ENCODE measurements at regions not wholly inside any gene's neighbourhood (a gene's known extent, or its start where the extent isn't known, plus 50 kb on each side); places are given as distances from the start of the nearest gene placed in this dataset.

DNA sequence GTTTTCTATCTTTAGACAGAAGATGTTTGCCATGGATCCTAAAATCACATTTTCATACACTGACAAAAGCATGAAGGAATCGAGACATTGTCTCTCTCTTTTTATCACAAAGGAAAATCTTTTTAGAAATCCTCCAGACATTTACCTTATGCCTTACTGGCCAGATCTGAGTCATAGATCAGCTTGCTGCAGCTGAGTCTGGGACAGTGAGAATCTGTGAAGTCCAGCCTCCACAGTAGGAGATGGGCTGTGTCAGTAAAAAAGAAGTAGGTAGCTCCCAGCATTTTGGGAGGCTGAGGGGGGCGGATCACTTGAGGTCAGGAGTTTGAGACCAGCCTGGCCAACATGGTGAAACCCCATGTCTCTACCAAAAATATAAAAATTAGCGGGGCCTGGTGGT lies 333.4 kb upstream of the ZNF462 start:
- no peak for DNase-seq (ENCODE audit: low spot score)

- no peak for DNase-seq (ENCODE audit: low spot score)
These were observed 331.5 kb upstream of the ZNF462 start for GRCh38 chr9:106531491-106531890.

GRCh38 chr9:106532306-106533015 lies 330.5 kb upstream of the ZNF462 start:
- DNase-seq (ENCODE audit: low spot score), result no peak

DNA sequence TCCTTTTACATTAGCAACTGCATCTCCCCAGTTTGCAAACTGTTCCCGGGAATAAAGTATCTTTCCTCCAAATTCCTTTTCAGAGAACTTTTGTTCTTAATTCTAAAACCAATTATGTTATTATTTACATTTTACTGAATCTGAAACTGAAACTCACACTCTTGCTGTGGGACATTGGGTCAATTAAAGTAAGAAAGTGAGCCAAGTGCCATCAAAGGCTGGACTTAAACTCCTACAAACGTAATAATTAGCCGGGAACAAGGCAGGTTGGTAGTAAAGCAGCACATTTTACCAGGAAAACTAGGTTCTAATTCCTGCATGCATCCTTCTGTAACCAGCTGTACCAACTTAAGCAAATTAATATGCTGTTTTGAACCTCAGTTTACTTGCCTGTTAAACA lies 328.2 kb upstream of the ZNF462 start:
- no peak for DNase-seq (ENCODE audit: low spot score)

GRCh38 chr9:106535439-106535838 lies 327.5 kb upstream of the ZNF462 start:
- no peak for DNase-seq (ENCODE audit: low spot score)

GRCh38 chr9:106557996-106558667 lies 304.8 kb upstream of the ZNF462 start:
- DNase-seq (ENCODE audit: low spot score), result no peak

DNA sequence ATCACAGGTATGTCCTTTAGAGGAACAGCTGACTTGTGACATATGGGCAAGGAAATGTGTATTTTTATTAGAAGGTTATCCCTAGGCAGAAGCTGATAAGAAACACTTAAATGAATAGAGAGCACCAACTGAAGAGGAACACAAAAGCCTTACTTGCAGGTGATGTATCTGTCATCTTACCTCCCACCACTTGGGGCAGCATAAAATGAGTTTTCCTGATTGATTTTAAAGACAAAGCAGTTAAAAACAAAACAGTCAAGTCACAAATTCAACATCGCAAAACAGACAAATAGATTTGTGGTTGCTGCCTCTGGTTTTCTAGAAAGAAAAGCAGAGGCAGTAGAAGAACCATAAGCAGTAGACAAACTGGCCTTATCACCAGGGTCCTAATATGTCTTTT lies 302.4 kb upstream of the ZNF462 start:
- DNase-seq (ENCODE audit: low spot score), result no peak

GRCh38 chr9:106575823-106576222 lies 287.1 kb upstream of the ZNF462 start:
- DNase-seq (ENCODE audit: low spot score), result no peak

GRCh38 chr9:106576232-106576760 lies 286.7 kb upstream of the ZNF462 start:
- no peak for DNase-seq (ENCODE audit: low spot score)

DNA sequence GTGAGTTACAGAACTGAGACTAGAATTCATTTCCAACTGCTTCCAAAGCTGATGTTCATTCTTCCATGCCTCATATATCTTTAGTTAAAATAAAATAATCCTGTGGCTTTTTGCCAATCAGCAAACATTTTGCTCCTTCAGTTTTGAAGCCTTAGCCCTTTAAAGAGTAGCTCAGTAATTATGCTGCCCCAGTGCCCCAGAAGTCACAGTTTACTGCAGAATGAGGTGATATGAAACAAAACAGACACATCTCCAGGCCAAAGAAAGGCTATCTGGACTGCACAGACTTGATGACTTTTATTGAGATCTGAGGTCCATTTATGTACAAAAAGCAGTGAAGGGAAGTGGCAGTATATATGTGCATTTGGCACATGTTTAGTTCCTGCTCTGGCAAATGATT lies 285.8 kb upstream of the ZNF462 start:
- DNase-seq (ENCODE audit: low spot score), result no peak

DNA sequence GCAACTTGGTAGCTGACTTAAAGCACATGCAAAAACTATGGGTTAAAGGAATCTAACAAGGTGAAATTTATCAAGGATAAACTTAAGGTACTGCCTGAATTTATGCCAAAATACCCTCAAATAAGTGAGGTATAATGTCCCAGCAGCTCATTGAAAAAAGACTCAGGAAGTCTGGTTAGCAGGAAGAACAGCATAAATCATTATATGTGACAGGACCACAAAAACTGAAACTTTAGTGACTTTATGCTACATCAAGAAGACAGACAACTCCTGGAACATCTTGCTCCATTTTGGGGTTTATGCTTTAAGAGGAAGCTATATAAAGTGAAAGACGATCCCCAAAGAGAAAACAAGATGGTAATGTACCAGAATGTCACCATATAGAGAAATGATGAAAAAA lies 282.4 kb upstream of the ZNF462 start:
- no peak for DNase-seq (ENCODE audit: low spot score)

- DNase-seq (ENCODE audit: low spot score), result no peak
These were observed 281.0 kb upstream of the ZNF462 start for GRCh38 chr9:106581973-106582372.

GRCh38 chr9:106583751-106584150 lies 279.2 kb upstream of the ZNF462 start:
- no peak for DNase-seq (ENCODE audit: low spot score)

DNA sequence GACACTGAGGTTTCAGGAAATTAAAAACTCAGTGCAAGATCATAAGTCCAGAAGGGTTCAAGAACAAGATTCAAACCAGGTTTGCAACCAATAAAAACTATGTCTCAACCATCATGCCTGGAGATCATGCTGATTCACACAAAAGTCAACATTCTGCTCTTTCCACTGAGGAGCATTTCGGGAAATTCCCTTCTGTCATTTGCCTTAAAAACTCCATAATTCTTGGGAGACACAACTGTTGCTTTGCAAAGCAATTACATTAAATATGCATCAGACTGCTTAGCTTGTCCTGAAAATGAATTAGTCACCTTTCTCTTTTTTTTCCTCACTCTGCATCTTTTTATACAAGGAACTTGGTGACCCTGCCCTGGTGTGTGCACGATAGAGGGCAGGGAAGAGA lies 275.9 kb upstream of the ZNF462 start:
- DNase-seq (ENCODE audit: low spot score), result no peak

- DNase-seq (ENCODE audit: low spot score), result no peak
These were observed 274.3 kb upstream of the ZNF462 start for GRCh38 chr9:106588626-106589025.

GRCh38 chr9:106590759-106591505 lies 272.0 kb upstream of the ZNF462 start:
- no peak for DNase-seq (ENCODE audit: low spot score)

DNA sequence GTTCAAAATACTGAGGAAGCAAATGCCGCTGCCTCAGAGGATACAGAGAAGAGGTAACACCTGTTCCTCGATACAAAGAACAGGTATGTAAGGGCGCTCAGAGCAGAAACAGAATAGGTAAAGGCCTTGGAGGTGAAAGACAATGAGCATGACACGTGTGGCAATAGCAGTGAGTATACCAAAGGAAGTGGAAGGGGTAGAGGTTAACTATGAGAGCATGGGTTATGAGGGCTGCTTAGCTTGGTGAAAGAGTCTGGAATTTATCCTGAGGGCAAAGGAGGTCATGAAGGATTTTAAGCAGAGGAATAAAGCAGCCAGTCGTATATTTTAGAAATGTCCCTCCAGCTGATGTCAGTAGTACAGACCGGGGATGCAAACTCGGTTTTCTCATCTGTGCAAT lies 269.8 kb upstream of the ZNF462 start:
- no peak for DNase-seq (ENCODE audit: low spot score)

DNA sequence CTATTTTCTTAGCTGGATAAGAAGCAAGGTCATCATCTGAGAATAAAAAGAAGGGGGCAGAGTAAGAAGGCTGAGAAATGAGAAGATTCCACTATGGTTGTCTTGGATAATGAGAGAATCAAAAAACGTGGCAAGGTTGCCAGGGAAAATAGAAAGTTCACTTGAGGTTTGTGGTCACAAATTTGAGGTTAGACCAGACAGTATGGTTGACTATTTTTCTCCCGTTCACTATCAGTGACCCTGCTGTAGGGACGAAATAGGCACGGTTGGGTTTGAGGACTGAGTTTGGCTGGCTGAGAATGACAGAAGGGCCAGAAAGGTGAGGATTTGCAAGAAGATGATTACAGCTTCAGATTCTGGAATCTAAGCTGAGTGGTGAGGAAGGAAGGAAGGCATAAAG lies 266.0 kb upstream of the ZNF462 start:
- no peak for DNase-seq (ENCODE audit: low spot score)

- DNase-seq (ENCODE audit: low spot score), result no peak
These were observed 261.9 kb upstream of the ZNF462 start for GRCh38 chr9:106600955-106601560.

DNA sequence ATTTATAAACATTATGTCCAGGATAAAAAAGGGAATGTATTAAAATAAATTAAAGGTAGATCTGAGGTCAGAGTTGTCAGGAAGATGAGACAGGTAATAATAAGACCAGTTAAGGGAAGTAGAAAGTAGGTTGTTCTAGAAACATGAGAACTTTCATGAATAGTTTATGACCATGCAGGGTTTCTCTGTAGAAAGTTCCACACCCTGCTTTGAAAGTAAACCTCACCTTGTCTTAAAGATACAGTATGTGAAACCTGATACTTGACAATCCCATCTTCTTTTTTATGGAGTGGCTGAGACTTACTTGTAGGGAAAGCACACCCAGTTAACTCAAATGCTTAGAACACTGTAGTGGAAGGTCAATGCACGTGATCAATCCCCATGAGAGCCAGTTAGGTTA lies 260.6 kb upstream of the ZNF462 start:
- DNase-seq (ENCODE audit: low spot score), result no peak

- DNase-seq (ENCODE audit: low spot score), result no peak
These were observed 249.7 kb upstream of the ZNF462 start for GRCh38 chr9:106613250-106613737.

DNA sequence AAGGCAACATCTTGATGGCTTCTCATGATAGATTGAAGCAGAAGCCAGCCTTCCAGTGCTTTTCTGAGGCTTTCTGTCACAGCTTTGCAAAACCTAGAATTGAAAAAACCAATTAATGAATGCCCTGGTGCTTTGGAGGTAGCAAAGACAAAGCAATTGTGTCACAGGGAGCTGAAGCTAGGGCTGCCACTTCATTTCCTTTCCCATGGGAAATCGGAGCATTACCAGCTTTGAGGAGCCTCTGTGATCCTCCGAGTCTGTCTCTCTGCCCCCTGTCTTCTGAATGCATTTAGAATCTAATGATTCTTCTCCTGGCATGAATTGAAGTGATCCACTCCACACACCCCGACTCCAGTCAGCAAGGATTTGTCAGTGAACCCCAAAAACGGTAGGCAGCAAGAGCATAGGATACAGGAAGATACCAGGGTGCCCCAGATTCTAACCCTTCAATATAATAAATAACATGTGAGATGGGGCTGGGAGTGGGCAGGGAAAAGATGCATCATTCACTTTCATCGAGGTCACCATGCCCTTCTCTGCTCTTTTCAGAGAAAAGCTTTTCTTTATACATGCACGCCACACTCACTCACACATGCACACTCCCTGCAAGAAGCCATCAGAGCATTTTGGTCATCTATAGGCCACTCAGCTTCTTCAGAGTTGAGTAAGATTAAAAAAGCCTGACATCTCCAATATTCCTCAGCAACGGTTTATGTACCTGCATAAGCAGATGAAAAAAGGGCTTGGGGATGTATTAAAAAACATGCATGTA lies 247.7 kb upstream of the ZNF462 start:
- no peak for DNase-seq (ENCODE audit: low spot score)

Data from GM03348 (cell line).